ENCODE measurements at regions not wholly inside any gene's neighbourhood (a gene's known extent, or its start where the extent isn't known, plus 50 kb on each side); places are given as distances from the start of the nearest gene placed in this dataset.

DNA sequence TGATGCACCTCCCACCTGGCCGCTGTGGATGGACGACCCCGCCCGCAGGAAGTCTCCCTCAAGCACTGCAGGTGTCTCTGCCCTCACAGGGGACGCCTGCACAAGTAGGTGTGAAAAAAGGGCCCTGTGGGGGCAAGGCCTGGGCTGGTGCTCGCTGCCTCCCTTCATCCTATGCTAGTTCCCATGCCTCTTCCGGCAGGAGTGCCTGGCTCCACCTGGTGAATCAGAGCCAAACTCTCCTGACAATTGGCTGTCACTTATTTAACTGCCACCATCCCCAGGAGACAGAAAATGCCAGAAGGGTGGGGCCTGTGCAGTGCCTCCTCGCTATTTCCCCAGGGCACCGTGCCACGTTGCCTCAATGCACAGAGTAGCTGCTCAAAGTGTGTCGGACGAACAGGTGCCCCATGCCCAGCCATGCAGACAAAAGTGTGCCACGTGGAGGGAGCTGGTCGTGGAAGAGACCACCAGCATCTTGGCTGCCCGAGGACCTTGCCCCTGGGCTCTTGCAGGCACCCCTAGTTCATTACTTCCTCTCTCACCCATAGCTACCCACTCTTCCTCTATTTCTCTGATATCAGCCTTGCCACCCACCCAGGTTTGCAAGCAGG, 170.7 kb downstream of the SEC14L1 start (continued):
- TF ChIP-seq CBX8 (IDR thresholded peaks at IDR 0.05; ENCODE audit: borderline replicate concordance, low read depth, low read length) (no peak), SUZ12 (IDR thresholded peaks at IDR 0.05; ENCODE audit: low read length) (no peak), GTF2F1 (IDR thresholded peaks at IDR 0.05; ENCODE audit: borderline replicate concordance, low read depth, low read length) (no peak), SAP30 (IDR thresholded peaks at IDR 0.05; ENCODE audit: insufficient read depth, insufficient replicate concordance, low read length) (no peak), KDM5A (IDR thresholded peaks at IDR 0.05; ENCODE audit: low read length) (no peak), TBP (IDR thresholded peaks at IDR 0.05; ENCODE audit: low read depth, low read length) (no peak), KDM1A (IDR thresholded peaks at IDR 0.05; ENCODE audit: borderline replicate concordance, low read length) (no peak)
